ENCODE measurements at regions not wholly inside any gene's neighbourhood (a gene's known extent, or its start where the extent isn't known, plus 50 kb on each side); places are given as distances from the start of the nearest gene placed in this dataset.

DNA sequence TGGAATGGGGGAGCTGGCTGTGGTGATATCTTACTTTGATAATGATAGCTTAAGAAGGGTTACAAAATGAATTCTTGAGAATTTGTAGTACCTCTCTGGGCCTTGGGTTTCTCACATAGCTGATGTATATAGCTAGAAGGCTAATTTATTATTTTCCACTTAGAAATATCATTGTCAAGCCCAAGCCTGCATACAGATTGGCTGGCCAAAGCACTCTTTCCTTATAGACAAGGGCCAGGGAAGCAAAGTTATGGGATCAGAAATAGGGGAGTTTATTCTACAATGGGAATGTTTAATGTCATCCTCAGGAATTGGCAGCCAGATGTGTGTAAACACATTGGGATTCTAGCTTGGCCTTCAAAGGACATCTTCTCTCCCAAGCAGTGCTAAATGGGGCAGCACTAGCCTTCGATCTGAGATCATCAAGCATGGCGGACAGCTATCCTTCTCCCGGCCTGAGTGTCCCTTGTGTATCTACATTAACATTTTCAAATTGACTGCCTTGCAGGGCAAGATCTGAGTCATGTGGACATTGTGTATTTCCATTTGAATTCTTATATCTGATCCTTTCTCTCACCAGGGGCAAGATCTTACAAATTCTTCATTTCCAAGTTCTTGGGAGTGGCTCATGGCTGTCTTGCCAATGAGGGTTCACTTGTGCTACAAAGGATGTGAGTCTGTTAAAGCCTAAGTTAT, 457.2 kb downstream of the ARHGEF28 start:
- H3K4me3 ChIP-seq (ENCODE audit: low read depth, low read length): no peak overlapping the region
- TF ChIP-seq, protein P1, sequence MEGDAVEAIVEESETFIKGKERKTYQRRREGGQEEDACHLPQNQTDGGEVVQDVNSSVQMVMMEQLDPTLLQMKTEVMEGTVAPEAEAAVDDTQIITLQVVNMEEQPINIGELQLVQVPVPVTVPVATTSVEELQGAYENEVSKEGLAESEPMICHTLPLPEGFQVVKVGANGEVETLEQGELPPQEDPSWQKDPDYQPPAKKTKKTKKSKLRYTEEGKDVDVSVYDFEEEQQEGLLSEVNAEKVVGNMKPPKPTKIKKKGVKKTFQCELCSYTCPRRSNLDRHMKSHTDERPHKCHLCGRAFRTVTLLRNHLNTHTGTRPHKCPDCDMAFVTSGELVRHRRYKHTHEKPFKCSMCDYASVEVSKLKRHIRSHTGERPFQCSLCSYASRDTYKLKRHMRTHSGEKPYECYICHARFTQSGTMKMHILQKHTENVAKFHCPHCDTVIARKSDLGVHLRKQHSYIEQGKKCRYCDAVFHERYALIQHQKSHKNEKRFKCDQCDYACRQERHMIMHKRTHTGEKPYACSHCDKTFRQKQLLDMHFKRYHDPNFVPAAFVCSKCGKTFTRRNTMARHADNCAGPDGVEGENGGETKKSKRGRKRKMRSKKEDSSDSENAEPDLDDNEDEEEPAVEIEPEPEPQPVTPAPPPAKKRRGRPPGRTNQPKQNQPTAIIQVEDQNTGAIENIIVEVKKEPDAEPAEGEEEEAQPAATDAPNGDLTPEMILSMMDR (IDR thresholded peaks at IDR 0.05; ENCODE audit: borderline replicate concordance, insufficient read depth, low read depth, low read length): no peak

DNA sequence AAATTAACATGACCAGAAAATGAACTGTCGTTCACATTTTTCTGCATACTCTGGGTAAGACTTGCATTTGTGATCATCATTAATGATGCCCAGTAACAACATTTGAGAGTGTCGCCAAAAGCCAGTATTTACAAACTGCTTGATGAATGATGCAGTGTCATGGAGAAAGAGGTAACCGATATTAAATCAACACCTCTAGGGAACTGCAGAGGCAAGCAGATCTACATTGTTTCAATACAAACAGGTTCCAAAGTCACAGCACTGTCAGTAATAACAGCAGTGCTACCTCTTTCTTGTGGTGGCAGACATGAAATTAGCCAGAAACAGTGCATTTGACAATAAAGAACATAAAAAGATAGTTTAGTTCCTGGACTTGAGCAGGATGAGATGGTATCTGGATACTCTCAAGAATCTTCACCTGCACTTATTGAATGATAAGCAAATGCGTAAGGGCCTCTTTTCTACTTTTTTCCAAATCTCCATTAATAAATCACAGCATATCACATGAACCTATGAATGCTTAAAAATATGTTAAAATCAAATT, 456.6 kb downstream of the ARHGEF28 start:
- TF ChIP-seq, protein P1 (IDR thresholded peaks at IDR 0.05; ENCODE audit: borderline replicate concordance, insufficient read depth, low read depth, low read length): no peak

DNA sequence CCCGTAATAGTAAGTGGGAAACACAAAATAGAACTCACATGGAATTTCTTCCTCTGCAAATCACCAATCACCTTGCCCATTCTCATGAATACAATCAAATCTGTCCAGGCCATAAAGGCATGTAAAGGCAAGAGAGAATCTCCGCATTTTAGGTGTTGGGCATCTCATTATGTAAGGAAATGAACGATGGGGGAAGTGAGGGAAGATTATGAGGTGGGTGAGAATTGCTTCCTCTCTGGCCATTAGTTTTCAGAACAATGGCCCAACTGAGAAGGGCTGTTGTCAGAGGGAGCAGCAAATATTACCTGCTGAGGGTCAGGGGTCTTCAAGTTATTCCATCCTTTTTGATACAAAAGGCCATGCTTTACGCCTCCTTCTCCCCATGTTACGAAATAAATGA, 455.1 kb downstream of the ARHGEF28 start:
- H3K4me3 ChIP-seq (ENCODE audit: low read depth, low read length): no peak overlapping the region
- TF ChIP-seq, protein P1 (IDR thresholded peaks at IDR 0.05; ENCODE audit: borderline replicate concordance, insufficient read depth, low read depth, low read length): no peak

More for the DNA sequence above, 456.6 kb downstream of the ARHGEF28 start:
- no peak overlapping the region for H3K4me3 ChIP-seq (ENCODE audit: low read depth, low read length)

DNA sequence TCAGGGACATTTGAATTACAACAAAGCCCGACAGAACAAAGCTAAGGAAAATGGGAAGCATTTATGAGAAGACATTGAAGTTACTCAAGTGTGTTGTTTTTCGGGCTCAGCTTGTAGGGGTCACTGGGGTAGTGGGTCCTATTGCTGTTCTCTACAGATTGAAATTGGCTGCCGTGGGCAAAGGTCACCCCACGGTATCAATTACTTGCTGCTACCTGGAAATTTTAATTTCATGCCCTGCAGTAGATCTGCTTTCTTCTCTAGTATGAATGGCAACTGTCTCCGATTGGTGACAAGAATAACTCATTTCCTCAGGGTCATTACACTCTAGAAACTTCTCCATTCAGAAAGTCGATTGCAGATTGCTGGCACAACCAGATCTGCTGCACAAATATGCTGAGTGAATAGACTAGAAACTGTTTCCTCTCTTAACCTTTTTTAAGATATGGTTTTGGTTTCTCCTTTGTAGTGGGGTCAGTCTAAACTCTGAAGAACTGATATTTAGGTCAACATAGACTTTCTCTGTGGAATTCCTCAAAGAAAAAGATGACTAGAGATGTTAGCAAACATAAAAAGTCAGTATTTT, 454.1 kb downstream of the ARHGEF28 start:
- TF ChIP-seq, protein P1 (IDR thresholded peaks at IDR 0.05; ENCODE audit: borderline replicate concordance, insufficient read depth, low read depth, low read length): no peak
- H3K4me3 ChIP-seq (ENCODE audit: low read depth, low read length): no peak overlapping the region

DNA sequence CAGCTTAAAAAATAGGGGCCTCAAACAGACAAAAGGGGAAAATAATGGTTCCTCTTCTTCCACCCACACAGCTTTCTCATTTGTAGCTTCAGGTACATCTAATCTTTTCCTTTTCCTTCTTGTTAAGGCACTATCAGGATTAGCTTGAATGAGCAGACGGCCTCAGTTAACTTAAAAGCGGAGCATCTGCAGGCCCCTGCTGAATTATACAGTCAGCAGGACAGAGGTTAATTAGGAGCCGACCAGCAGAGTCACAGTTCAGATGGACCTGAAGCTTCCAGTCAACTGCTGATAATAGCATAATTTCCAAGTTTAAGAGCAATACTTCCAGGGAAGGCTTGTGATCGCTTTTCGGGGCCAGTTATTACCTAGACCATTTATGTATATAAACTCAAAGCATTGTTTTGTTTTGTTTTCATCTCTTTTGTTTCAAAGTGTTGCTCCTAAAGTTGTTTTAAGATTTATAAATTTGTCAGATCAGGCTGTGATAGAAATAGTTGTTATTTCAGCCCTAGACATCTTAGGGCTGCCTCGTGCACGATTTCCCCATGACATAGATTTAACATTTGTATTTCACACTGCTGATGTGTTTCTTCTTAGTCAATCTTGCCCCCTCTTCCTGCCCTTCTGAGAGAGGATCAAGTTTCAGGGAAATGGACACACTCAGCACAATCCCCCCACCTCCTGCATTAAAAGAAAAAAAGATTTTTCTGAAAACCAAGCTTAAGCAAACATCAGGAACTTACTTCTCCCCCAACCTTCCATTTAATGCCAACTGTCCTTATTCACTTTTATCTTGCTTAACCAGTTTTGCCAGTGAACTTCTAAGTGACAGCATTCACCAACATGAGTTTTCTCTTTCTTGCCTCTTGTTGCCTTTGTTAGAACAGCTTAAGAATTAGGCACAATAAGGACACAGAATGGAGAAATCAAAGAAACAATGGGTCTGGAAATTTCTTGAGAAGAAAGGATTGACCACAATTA, 449.8 kb downstream of the ARHGEF28 start:
- TF ChIP-seq, protein P1 (IDR thresholded peaks at IDR 0.05; ENCODE audit: borderline replicate concordance, insufficient read depth, low read depth, low read length): no peak

DNA sequence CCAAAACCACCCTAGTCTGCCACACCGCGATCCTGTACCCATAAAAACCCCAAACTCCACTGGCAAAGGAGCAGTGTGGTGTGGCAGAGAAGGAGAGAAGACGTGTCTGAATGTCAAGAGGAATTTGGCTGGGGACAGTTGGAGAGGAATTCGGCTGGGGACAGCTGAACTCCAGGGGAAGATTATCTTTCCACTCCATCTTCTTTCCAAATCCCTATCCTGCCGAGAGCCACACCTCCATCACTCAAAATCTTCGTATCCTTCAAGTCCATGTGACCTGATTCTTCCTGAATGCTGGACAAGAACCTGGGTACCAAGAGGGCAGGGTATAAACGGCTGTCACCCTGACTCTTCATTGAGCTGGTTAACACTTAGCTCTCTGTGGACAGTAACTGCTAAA, 448.1 kb downstream of the ARHGEF28 start:
- TF ChIP-seq, protein P1 (IDR thresholded peaks at IDR 0.05; ENCODE audit: borderline replicate concordance, insufficient read depth, low read depth, low read length): no peak
- H3K4me3 ChIP-seq (ENCODE audit: low read depth, low read length): no peak overlapping the region

More for the DNA sequence above, 449.8 kb downstream of the ARHGEF28 start:
- no peak overlapping the region for H3K4me3 ChIP-seq (ENCODE audit: low read depth, low read length)
